Lower leg skin (tissue), 4 donors: ENCODE measurements at regions not wholly inside any gene's neighbourhood (a gene's known extent, or its start where the extent isn't known, plus 50 kb on each side); places are given as distances from the start of the nearest gene placed in this dataset.

Experiments
- DNase-seq, 2 donors: peaks; one replicate each; pipeline ENCODE4 v3.0.0-alpha.2; 2019; ENCODE audit warnings: low spot score in 2 of 2
- H3K4me3 ChIP-seq: fragments of 200-600 bp; sonication (generic); 2 replicates; pipeline ENCODE4 v1.5.1; 2017; ENCODE audit warnings: mild to moderate bottlenecking, low read depth; ENCODE audit not compliant: poor library complexity, severe bottlenecking
- POLR2A ChIP-seq, 2 donors: fragments of 450-650 bp; IDR thresholded peaks; one replicate each; pipeline ENCODE4 v1.6.1; 2016 to 2017; ENCODE audit warnings: antibody characterized with exemption in 2 of 2, mild to moderate bottlenecking in 1 of 2, moderate library complexity in 1 of 2
- WGBS, 2 donors: methylation state at CpG; one replicate each; pipeline ENCODE4 v1.1.5; 2018; 5-methylcytosine and 5-hydroxymethylcytosine counted together
- intact Hi-C: fragments of 100-400 bp; cut with DNase I; formaldehyde crosslinking; loops from one replicate; pipeline ENCODE4 v1.15.0; 2023; ENCODE audit warnings: low total_unique reads
- TF ChIP-seq, protein P1 (sequence below), 3 donors: fragments of 450-650 bp; IDR thresholded peaks; one replicate each; pipeline ENCODE4 v1.5.1; 2016; ENCODE audit warnings: antibody characterized with exemption in 3 of 3, mild to moderate bottlenecking in 3 of 3, moderate library complexity in 2 of 3

DNA sequence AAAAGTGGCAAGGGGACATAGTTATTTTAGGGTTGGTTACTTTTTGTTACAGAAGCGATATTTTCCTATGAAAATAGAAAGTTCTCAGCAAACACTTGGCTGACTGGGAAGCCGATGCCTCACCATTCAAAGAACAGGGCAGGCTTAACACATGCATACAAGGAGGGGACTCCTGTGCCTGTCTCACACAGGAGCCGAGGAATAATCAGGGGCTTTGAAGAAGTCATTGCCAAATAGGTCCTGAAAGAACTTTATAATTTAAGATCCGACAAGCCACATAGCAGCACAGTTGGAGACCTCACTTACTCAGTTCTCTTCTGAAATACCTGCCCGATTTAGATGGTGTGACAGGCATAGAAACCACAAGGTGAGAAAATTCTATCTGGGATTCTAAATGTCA, 389.8 kb downstream of the EMP1 start:
- H3K4me3 ChIP-seq = no peak overlapping the region
- no peak for DNase-seq
- 61 to 77% methylated on average over 5 of the region's 5 CpGs for WGBS, 2 donors
- intact Hi-C loops = no loop called here
- no peak for TF ChIP-seq POLR2A (IDR thresholded peaks at IDR 0.05)

DNA sequence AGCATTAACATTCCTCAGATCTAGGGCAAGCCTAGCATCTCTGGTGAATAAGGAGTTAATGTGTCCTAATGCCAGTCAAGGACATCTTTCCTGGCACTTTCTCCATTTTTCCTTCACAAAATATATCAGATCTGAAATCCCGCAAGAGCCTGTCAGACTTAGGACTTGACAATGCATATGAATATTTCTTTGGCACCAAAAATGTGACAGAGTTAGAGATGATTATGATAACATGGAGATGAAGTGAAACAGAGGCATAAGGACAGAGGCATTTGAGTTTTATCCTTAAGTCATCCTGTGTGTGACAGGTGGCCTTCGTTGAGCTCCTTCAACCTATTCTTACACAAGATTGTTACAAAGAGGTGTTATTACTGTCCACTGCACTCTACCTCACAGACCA, 388.0 kb downstream of the EMP1 start:
- DNase-seq = no peak
- 66 to 71% methylated on average over 2 of the region's 2 CpGs for WGBS, 2 donors

DNA sequence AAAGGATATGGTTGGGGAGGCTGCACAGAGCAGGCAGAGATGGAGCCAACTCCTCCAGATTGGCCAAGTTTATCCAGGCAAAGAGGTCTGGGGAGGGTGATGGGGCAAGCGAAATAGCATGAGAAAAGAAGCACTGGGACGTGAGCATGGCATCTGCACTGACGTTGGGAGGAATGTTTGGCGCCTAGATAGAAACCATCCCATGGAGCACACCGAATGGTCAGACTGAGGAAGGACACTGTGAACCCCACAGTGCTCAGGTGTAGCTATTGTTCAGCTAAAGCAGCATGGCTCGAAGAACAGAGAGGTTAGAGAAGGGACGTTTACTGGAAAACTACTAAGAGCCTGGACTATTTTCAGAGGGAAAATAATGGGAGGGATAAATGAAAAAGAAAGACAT, 387.1 kb downstream of the EMP1 start:
- no peak for TF ChIP-seq POLR2A (IDR thresholded peaks at IDR 0.05)
- TF ChIP-seq, protein P1, sequence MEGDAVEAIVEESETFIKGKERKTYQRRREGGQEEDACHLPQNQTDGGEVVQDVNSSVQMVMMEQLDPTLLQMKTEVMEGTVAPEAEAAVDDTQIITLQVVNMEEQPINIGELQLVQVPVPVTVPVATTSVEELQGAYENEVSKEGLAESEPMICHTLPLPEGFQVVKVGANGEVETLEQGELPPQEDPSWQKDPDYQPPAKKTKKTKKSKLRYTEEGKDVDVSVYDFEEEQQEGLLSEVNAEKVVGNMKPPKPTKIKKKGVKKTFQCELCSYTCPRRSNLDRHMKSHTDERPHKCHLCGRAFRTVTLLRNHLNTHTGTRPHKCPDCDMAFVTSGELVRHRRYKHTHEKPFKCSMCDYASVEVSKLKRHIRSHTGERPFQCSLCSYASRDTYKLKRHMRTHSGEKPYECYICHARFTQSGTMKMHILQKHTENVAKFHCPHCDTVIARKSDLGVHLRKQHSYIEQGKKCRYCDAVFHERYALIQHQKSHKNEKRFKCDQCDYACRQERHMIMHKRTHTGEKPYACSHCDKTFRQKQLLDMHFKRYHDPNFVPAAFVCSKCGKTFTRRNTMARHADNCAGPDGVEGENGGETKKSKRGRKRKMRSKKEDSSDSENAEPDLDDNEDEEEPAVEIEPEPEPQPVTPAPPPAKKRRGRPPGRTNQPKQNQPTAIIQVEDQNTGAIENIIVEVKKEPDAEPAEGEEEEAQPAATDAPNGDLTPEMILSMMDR (IDR thresholded peaks at IDR 0.05) = no peak
- WGBS, 2 donors = 77% methylated on average over 7 of the region's 7 CpGs
- intact Hi-C loops = no loop called here
- H3K4me3 ChIP-seq = no peak overlapping the region
- no peak for DNase-seq

More for the DNA sequence above, 388.0 kb downstream of the EMP1 start:
- TF ChIP-seq, protein P1 (IDR thresholded peaks at IDR 0.05) = no peak
- TF ChIP-seq POLR2A (IDR thresholded peaks at IDR 0.05) = no peak
- intact Hi-C loops = no loop called here
- H3K4me3 ChIP-seq = no peak overlapping the region

DNA sequence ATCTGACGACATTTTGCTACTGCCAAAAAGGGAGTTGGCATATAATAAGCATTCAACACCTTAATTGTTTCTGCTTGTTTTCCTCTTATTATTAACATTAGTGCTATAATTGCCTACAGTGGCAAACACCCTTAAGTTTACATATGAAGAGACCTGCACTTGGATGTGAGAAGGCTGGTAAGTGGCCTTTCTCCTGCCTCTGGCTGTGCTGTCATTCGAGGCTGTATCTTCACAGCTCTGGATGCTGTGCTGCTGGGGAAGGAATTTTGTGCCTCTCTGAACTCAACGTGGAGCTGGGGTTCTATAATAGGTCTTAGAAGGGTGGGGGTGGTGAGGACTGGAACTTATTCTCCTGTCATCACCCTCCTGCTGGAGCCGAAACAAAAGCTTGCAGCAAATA, 385.9 kb downstream of the EMP1 start:
- TF ChIP-seq POLR2A (IDR thresholded peaks at IDR 0.05) = no peak
- TF ChIP-seq, protein P1 (IDR thresholded peaks at IDR 0.05) = no peak
- no peak for DNase-seq
- WGBS, 2 donors = 26 to 29% methylated on average over 4 of the region's 4 CpGs
- intact Hi-C loops = no loop called here
- no peak overlapping the region for H3K4me3 ChIP-seq

DNA sequence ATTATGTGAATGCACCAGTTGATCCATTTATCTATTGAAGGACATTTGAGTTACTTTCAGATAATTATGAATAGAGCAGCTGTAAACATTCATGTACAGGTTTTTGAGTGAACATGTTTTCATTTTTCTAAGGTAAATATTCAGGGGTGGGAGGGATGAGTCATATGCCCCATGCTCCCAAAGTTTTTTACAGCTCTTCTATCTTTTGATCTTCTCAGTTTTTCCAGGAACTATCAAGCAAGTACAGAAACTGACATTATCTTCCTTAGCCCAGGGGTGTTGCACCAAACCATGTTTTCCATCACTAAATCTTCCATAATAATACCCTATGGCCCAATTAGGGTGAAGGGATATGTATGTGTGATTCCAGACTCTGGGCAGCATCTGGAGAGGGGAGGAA, 384.5 kb downstream of the EMP1 start:
- DNase-seq = no peak
- TF ChIP-seq POLR2A (IDR thresholded peaks at IDR 0.05) = no peak
- TF ChIP-seq, protein P1 (IDR thresholded peaks at IDR 0.05) = no peak
- intact Hi-C loops = no loop called here
- H3K4me3 ChIP-seq = no peak overlapping the region

DNA sequence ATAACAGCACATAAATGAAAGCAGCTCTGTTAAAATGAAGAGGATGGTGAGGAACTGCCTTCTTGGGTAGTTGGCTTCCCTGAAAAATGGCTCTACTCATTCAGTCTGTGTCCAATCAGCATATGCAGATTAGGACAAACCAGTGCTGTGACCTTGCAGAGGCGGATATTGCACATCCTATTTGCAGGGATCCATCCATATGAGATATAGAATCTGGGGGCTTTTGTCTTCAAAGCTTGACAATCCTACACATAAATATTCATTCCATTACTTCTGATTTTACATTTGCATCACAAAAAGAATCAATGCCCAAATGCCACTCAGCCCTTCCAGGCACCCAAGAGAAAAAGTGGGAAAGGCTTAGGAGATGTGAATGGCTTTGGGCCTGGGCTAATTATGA, 383.7 kb downstream of the EMP1 start:
- no peak overlapping the region for H3K4me3 ChIP-seq
- intact Hi-C loops = no loop called here
- WGBS, 2 donors = 89 to 100% methylated on average over 1 of the region's 1 CpG
- DNase-seq = no peak
- TF ChIP-seq POLR2A (IDR thresholded peaks at IDR 0.05) = no peak
- TF ChIP-seq, protein P1 (IDR thresholded peaks at IDR 0.05) = no peak
